HPDE6-E6E7 (cell line): ENCODE measurements at regions not wholly inside any gene's neighbourhood (a gene's known extent, or its start where the extent isn't known, plus 50 kb on each side); places are given as distances from the start of the nearest gene placed in this dataset.
"Not testable (repeated sequence)": the region's sequence is repeated elsewhere in the genome, so short reads cannot be mapped to it uniquely, and the experiment has no call there.

ENCODE experiments used
- DNase-seq: peaks from one replicate; pipeline ENCODE4 v3.0.0; 2011; ENCODE audit warnings: missing footprints; ENCODE audit errors: extremely low spot score

DNA sequence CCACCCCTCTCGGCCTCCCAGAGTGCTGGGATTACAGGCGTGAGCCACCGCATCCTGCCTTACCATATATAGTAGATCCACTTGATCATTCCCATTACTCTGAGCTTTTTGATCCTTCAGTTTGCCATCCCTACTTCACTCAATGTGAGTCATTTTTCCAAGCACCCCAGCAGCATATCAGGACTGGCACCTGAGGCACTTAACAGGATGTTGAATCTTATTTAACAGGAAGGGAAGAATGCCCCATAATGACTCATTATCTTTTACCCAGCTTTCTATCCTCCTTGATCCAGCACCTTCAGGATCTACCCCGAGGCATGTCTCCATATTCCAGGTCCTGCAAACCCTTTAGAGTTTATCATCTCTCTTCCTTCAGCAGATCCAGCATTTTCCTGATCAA lies 84.9 kb upstream of the CMKLR1 start:
- no peak for DNase-seq

DNA sequence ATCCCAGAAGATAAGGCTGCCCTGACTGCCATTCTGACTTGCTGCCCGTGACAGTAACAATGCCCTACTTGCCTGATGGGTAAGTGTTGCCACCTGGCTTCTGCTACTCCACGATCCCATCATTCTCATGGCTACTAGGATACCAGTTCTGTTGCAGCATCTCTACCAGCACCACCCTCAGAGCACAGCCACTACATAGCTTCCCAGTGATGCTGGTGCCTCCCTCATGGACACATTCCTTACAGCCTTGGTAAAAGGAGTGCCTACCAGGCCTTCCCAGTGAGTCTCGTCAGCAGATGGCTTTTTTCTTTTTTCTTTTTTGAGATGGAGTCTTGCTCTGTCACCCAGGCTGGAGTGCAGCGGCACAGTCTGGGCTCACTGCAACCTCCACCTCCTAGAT lies 84.4 kb upstream of the CMKLR1 start:
- DNase-seq = no peak

DNA sequence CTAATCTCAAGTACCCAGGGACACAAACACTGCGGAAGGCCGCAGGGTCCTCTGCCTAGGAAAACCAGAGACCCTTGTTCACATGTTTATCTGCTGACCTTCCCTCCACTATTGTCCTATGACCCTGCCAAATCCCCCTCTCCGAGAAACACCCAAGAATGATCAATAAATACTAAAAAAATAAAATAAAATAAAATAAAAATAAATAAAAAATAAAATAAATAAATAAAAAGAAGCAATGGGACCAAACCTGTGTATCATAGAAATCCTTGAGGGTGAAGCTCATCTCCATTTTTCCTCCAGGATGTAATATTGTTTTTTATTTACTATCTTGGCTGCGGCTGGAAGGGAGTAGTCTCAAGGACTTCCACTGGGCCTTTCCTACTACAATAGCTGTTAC lies 82.0 kb upstream of the CMKLR1 start:
- not testable (repeated sequence) for DNase-seq

DNA sequence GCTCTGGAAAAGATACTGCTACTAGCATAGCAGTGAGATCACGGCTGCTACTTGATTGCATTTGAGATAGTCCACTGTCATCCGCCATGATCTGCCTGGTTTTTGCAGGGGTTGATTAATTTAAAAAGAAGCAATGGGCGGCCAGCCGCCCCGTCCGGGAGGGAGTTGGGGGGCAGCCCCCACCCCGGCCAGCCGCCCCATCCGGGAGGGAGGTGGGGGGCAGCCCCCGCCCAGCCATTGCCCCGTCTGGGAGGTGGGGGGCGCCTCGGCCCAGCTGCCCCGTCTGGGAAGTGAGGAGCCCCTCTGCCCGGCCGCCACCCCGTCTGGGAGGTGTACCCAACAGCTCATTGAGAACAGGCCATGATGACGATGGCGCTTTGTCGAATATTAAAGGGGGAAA lies 81.3 kb upstream of the CMKLR1 start:
- DNase-seq = not testable (repeated sequence)

DNA sequence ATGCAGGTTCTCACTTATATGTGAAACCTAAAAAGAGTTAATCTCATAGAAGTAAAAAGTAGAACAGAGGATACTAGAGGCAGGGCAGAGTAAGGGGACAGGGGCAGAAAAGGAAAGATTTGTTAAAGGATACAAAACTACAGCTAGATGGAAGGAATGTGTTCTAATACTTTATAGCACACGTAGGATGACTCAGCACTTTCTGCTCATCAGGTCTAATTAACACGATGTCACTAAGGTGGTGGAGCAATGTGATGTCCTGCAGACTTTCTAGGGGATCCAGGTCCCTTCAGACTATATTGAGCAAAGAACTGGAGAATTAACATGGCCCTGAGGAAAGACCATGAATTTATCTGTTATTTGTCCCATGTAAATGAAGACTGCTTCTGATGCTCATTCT lies 80.8 kb upstream of the CMKLR1 start:
- DNase-seq = no peak

DNA sequence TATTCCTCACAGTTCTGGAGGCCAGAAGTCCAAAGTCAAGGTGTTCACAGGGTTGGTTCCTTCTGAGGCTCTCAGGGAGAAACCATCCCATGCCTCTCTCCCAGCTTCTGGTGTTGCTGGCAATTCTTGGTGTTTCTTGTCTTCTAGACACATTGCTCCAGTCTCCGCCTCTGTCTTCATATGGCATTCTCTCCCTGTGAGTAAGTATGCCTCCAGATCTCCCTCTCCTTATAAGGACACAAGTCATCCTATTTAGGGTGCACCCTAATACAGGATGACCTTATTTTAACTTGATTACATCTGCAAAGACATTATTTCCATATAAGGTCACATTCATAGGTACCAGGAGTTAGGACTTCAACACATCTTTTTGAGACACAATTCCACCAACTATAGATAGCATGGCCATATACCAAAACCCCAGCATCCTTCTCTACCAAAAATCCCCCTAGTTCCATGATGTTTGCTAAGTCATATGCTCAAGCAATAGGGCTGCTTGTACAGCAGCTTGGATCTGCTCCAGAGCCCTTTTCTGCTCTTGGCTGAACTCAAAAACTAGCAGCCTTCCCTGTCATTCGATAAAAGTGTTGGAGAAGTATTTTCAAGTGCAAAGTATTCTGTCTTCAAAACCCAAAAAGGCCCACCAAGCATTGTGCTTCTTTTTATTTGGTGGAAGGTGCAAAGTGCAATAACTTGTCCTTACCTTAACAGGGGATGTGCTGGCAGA lies 79.2 kb upstream of the CMKLR1 start:
- no peak for DNase-seq

DNA sequence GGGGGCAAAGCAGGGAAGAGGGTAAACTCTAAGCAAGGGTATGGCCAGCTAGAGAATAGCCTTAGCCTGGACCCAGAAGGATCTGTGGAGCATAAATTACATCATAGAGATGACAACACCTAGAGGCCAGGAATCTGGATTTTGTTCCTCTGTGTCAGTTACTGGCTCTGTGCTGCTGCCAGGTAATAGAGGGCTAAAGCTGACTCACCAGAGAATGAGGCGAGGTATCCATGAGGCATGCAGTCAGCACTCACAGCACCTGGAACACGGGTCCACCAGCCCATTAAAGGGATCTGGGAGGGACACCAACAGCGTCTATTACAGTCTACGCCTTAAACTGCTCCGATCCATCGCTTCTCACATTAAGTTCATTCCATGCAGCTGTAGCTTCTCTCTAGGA lies 74.9 kb upstream of the CMKLR1 start:
- no peak for DNase-seq

DNA sequence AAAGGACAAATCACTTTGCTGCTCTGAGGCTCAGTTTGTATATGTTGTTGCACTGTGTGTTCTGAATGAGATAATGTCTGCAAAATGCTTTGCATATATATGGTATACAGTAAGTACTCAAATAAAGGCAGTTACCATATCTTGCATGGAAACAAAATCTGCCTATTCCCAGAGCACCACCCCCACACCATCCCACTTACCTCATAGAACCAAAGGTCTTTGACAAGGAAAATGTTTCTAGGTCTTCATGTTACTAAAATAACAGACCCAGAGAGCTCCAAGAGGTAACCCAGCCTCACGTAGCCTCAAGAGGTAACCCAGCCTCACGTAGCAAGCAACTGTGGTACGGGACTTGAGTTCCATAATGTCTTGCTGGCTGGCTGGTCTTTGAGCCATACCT lies 71.6 kb upstream of the CMKLR1 start:
- DNase-seq = no peak

DNA sequence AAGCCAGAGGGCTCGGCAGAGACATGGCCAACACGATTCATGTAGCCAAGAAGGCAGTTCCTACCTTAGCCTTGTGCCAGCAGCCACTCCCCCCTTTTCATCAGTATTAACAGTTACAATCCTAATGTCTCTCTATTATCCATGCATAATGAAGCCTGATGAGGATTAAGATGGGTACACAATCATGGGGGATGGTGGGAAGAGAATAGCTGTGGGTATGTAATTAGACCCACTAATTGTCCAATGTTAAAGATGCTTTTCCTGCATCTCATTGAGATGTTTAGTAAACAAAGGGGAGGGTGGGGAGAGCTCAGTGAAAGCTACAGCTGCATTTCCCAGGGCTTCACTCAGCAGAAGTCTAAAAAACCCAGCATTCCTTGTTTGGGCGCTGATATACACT lies 70.4 kb upstream of the CMKLR1 start:
- DNase-seq = no peak

DNA sequence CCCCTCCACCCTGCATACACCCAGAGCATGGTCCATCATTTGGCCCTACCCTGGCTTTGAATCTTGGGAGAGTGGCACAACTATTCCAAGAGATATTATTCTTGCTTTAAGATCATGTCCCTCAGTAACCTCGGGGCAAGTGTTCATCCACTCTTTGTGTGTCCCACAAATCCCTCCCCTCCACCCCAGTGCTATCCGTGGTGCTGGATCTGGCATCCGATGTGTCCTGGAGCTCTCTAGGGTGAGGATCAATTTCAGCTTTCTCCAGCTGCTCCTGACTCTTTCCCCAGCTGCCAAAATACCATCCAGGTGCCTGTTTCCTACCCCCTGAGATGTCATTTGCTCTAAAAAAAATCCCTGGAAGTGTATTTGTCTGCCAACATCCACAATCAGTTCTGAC lies 64.8 kb upstream of the CMKLR1 start:
- DNase-seq = no peak

DNA sequence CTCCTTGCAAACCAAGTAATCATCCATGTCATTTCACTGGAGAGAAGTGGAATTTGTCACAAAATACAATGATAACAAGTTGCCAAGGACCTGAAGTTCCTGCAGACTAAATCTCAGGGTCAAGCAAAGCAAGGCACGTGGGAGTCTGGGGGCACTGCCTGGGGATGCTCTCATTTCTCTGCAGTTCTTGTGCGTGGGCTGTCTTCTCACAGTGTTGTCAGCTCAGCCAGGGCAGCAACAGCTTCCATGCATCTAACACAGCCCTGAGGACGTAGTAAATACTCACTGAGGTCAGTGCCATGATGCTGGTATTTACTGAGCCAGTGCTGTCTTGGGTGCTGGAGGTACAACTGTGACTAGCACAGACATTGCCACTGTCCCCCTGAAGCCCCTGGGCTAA lies 62.9 kb upstream of the CMKLR1 start:
- no peak for DNase-seq

DNA sequence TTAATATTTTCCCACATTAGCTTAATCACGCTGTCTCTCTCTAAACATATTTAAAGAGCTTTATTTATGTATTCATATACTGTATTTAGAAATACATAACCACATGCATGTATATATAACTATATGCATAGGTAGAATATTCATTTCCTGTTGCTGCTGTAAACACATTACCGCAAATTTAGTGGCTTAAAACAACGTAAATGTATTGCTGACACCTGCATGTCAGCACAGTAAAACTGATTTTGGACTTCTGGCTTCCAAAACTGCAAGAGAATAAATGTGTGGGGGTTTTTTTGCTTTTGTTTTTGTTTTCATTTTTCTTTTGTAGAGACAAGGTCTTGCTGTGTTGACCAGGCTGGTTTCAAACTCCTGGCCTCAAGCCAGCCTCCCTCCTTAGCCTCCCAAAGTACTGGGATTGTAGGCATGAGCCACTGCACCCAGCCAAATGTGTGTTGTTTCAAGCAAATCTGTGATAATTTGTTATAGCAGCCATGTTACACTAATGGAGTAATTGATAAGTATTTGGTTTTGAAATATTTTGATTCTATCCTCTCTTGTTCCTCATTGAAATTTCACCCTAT lies 61.9 kb upstream of the CMKLR1 start:
- DNase-seq = no peak

DNA sequence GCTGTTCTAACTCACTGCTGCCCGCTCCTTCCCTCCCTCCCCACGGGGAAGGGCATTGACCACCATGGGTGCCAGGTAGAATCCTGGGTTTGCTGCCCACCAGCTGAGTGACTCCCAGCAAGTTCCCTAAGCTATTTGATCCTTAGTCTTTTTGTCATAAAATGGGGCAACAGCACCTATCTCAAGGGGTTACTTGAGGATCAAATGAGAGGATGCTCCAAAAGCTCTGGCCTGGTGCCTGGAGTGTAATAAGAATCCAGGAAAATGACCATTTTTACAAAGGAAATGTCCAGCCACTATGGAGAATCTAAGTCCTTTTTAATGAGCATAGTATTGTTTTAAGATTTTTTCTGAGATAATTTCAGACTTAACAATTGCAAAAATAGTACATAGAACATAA lies 61.4 kb upstream of the CMKLR1 start:
- DNase-seq = no peak

DNA sequence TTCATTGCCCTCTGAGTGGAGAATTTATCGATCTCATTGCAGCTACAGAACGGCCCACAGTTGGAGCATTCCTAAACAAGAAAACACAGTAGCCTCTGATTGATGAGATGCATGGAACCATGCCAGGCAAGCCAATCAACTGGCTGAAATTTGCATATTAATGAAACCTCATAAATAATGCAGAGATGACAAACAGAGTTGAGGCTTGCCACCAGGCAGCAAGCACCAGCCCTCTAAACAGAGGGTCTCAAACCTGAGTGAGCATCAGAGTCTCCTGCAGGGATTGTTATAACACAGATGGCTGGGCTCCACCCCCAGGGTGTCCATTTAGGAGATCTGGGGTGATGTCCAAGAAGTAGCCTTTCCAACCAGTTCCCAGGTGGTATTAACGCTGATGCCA lies 60.9 kb upstream of the CMKLR1 start:
- DNase-seq = no peak

DNA sequence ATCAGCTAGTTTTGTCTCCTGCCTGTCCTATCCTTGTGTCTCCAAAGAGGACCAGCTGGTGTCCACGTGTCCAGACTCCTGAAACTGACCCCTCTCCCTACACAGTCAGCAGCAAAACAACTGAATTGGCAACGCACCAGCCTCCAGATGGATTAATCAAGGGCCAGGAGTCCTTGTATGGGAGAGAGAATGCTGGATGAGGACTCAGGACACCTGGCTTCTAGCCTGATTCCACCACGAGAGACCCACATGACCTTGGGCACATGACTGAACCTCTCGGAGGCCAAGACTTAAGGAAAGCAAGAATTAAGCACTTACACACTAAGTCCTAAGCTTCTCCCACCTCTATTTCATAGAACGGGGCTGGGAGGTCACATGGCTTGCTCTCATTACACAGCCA lies 60.4 kb upstream of the CMKLR1 start:
- DNase-seq = no peak

DNA sequence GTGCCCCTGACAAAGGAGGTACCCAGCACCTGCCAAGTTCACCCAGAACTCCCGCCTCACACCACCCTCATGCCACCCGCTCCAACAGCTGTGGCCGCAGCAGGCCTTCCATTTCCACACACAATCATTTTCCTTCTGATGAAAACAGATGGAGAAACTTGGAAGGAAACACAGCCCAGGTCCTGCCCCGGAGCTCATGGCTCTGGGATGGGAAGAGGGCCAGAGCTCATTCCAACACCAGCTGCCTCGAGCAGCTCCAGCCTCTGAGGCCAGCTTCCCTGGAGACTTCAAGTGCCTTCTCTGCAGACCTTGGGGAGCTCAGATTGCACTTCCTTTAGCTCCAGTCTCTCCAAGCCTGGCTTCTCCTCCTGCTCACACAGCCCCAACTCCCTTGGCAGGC lies 55.1 kb upstream of the CMKLR1 start:
- DNase-seq = no peak

DNA sequence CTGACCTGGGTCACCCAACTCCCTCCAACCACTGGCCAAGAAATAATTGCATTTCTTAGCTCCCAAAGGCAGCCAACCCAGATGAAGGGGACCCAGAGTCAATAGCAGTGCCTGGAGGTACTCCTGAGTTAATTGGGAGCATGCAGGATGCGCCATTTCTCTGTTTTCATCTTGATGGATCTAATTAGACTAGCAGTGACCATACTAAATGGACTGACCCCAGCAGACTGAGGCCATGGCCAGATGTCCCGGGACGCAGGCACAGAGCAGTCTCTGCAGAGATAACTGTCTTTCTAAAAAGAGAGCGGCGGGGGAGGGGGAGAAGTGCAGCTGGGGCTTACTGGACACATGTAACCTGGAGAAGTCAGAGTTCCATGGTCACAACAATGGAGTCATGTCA lies 53.2 kb upstream of the CMKLR1 start:
- DNase-seq = no peak

DNA sequence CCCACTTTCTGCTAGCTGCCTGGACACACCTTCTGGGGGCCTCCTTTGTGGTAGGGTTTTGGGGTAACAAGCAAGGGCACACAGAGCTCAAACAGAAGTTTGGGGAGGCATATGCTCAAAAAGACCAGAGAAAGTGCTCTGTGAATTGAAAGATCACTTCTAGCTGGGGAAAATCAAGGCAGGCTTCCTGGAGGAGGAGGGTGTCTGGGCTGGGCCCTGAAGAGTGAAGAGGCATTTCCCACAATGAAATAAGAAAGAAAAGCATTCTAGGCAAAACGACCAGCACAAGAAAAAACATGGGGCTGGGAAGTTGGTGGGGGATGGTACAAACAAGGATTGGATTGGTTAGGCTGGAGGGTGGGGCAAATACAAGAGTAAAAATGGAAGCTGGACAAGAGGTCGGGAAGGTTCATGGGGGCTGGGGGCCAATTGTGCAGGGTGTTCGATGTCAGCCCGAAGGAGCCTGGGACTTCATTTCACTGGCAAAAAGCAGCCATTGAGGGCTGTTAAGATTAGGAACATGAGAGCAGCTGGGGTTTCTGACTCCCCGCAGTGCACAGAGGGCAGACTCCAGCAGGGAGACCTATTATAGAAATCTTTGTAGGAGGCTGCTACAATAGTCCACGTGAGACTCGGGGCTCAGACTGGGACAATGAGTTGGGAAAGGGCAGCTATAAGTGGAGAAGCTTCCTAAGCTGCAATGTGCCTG lies 51.5 kb upstream of the CMKLR1 start:
- no peak for DNase-seq

DNA sequence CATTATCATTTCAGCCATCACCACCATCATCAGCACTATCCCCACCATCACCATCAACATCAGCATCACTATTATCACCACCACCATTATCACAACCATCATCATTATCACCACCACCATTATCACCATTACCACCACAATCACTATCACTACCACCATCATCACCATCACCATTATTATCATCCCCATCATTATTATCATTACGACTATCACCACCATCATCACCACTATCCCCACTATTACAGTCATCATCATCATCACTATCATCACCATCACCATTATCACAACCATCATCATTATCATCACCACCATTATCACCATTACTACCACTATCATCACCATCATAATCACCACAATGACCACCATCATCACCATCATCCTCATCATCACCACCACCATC lies 50.4 kb upstream of the CMKLR1 start:
- DNase-seq = no peak
